ENCODE measurements at regions not wholly inside any gene's neighbourhood (a gene's known extent, or its start where the extent isn't known, plus 50 kb on each side); places are given as distances from the start of the nearest gene placed in this dataset.
"Not testable (repeated sequence)": the region's sequence is repeated elsewhere in the genome, so short reads cannot be mapped to it uniquely, and the experiment has no call there.

DNA sequence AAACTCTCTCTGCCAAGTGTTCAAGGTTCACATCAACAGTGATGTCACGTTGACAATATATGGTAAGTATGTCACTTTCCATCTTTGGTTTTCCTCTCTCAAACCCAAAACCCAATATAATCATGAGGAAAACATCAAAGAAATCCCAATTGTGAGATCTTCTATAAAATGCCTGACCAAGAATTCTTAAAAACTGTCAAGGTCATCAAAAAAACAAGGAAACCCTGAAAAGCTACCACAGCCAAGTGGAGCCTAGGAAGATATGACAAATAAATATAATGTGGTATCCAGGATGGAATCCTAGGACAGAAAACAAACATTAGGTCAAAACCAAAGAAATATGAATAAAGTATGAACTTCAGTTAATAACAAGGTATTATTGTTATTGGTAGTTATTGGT, 85.2 kb upstream of the CCDC39 start:
- ChIA-PET CTCF (no interaction called here), POLR2A (no interaction called here)
- Mint-ChIP-seq H3K4me3 (no peak overlapping the region), H3K27ac (no peak overlapping the region), H3K9me3 (peaks cover 0 to 7% (median 0%) of the 10 kb centered on the region in 3 donors), H3K27me3 (no peaks in the 10 kb centered on the region), H3K36me3 (no peaks in the 10 kb centered on the region), H3K4me1 (no peaks in the 10 kb centered on the region)
- H3K27ac ChIP-seq (ENCODE audit: low read length) = no peak overlapping the region
- no peaks in the 10 kb centered on the region for H3K27me3 ChIP-seq (replicated peaks in 1 of 2; ENCODE audit: control insufficient read depth in 2 of 2, extremely low read depth in 1 of 2, insufficient read depth in 2 of 2, low read length in 1 of 2)
- no peak for DNase-seq
- no peaks in the 10 kb centered on the region for H3K4me1 ChIP-seq (ENCODE audit: control insufficient read depth in 1 of 2, extremely low read depth in 1 of 2, insufficient read depth in 2 of 2, low read length in 2 of 2)
- WGBS (ENCODE audit: insufficient coverage) = no CpG with 5 or more reads among the region's 1 CpG
- no peak overlapping the region for H3K4me3 ChIP-seq (ENCODE audit: control insufficient read depth in 1 of 2, extremely low read depth in 1 of 2, low read length in 1 of 2)
- no peaks in the 10 kb centered on the region for H3K9me3 ChIP-seq
- no peak for ATAC-seq (replicated peaks in 1 of 4)
- H3K36me3 ChIP-seq (ENCODE audit: control insufficient read depth in 2 of 2, extremely low read depth in 1 of 2, insufficient read depth in 1 of 2, low read length in 1 of 2) = no peaks in the 10 kb centered on the region

DNA sequence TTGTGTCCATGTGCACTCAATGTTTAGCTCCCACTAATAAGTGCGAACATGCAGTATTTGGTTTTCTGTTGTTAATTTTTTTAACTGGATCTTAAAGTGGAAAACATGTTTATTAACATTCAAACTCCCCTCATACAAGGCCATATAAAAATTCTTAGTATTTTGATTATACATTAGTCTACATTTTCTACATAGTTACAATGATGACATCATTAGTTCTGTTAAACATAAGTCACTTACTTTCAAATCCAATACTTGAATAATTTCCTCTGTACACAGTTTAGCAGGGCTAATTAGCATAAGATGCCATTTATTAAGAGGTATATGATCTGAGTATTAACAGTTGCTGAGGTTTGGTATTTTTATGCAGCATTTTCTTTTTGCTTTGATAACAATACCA, 91.3 kb upstream of the CCDC39 start:
- H3K27ac Mint-ChIP-seq = no peak overlapping the region
- no peaks in the 10 kb centered on the region for H3K36me3 Mint-ChIP-seq
- Histone ChIP-seq H3K4me3 (ENCODE audit: control insufficient read depth in 1 of 2, extremely low read depth in 1 of 2, low read length in 1 of 2) (no peak overlapping the region), H3K9me3 (no peaks in the 10 kb centered on the region), H3K4me1 (ENCODE audit: control insufficient read depth in 1 of 2, extremely low read depth in 1 of 2, insufficient read depth in 2 of 2, low read length in 2 of 2) (no peaks in the 10 kb centered on the region), H3K36me3 (ENCODE audit: control insufficient read depth in 2 of 2, extremely low read depth in 1 of 2, insufficient read depth in 1 of 2, low read length in 1 of 2) (no peaks in the 10 kb centered on the region), H3K27ac (ENCODE audit: low read length) (no peak overlapping the region), H3K27me3 (replicated peaks in 1 of 2; ENCODE audit: control insufficient read depth in 2 of 2, extremely low read depth in 1 of 2, insufficient read depth in 2 of 2, low read length in 1 of 2) (no peaks in the 10 kb centered on the region)
- WGBS (ENCODE audit: insufficient coverage) = no CpG with 5 or more reads among the region's 1 CpG
- no peak overlapping the region for H3K4me3 Mint-ChIP-seq
- no peaks in the 10 kb centered on the region for H3K4me1 Mint-ChIP-seq
- H3K27me3 Mint-ChIP-seq = no peaks in the 10 kb centered on the region
- no peak for ATAC-seq (replicated peaks in 1 of 4)
- POLR2A ChIA-PET = no interaction called here
- CTCF ChIA-PET = no interaction called here
- no peak for DNase-seq
- H3K9me3 Mint-ChIP-seq = peaks cover 7 to 30% (median 9%) of the 10 kb centered on the region in 3 donors

DNA sequence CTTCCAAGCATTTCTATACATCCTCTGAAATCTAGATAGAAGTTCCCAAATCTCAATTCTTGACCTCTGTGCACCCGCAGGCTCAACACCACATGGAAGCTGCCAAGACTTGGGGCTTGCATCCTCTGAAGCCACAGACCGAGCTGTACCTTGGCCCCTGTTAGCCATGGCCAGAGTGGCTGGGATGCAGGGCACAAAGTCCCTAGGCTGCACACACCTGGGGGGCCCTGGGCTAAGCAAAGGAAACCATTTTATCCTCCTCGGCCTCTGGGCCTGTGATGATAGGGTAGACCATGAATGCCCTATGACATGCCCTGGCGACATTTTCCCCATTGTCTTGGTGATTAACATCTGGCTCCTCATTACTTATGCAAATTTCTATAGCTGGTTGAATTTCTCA, 97.1 kb upstream of the CCDC39 start:
- H3K27me3 Mint-ChIP-seq = no peaks in the 10 kb centered on the region
- H3K9me3 ChIP-seq = no peaks in the 10 kb centered on the region
- ATAC-seq (replicated peaks in 1 of 4) = no peak
- H3K36me3 Mint-ChIP-seq = no peaks in the 10 kb centered on the region
- no peak for DNase-seq
- H3K9me3 Mint-ChIP-seq = peaks cover 30 to 69% (median 47%) of the 10 kb centered on the region in 3 donors
- H3K27me3 ChIP-seq (replicated peaks in 1 of 2; ENCODE audit: control insufficient read depth in 2 of 2, extremely low read depth in 1 of 2, insufficient read depth in 2 of 2, low read length in 1 of 2) = peaks cover 0 to 11% of the 10 kb centered on the region in 2 experiments
- no peak overlapping the region for H3K4me3 ChIP-seq (ENCODE audit: control insufficient read depth in 1 of 2, extremely low read depth in 1 of 2, low read length in 1 of 2)
- no peaks in the 10 kb centered on the region for H3K4me1 Mint-ChIP-seq
- no peaks in the 10 kb centered on the region for H3K36me3 ChIP-seq (ENCODE audit: control insufficient read depth in 2 of 2, extremely low read depth in 1 of 2, insufficient read depth in 1 of 2, low read length in 1 of 2)
- H3K27ac ChIP-seq (ENCODE audit: low read length) = no peak overlapping the region
- H3K4me1 ChIP-seq (ENCODE audit: control insufficient read depth in 1 of 2, extremely low read depth in 1 of 2, insufficient read depth in 2 of 2, low read length in 2 of 2) = no peaks in the 10 kb centered on the region
- POLR2A ChIA-PET = no interaction called here
- WGBS (ENCODE audit: insufficient coverage) = 88% methylated on average over 2 of the region's 4 CpGs
- no peak overlapping the region for H3K27ac Mint-ChIP-seq
- no peak overlapping the region for H3K4me3 Mint-ChIP-seq
- CTCF ChIA-PET = no interaction called here

DNA sequence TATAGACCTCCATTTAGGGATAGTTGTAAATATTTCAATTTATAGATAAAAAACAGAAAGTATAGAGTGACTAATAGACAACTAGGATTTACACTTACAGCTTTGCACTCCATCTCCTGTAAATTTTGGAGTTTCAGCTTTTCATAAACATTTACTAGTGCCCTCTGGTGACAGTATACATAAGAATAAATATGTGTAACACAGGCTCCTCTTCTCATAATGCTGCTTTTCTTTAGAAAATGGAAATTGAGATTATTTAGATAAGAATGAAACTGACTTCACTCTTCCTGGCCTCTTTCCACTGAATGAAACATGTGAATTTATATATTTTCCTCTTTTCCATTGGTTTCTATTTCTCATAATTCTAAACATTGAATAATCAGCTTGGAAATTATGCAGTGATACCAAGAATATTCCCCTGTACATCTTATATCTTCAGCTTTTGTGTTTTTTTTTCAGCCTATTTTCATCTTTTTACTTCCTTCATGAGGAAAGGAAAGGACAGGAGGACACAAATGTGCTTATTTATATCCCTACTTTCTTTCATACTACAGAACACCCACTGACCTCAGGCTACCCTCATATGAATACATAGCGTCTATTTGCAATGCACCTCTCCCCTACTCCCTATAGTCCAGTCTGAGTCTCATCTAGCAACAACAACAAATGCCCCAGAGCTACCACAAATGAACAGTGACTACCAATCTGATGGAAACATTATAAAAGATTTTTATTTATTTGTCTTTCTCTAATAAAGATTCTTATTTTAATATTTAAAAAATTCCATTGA, 103.1 kb upstream of the CCDC39 start:
- ChIA-PET CTCF (no interaction called here), POLR2A (no interaction called here)
- Histone ChIP-seq H3K9me3 (no peaks in the 10 kb centered on the region), H3K27me3 (replicated peaks in 1 of 2; ENCODE audit: control insufficient read depth in 2 of 2, extremely low read depth in 1 of 2, insufficient read depth in 2 of 2, low read length in 1 of 2) (peaks cover 0 to 7% of the 10 kb centered on the region in 2 experiments), H3K4me3 (ENCODE audit: control insufficient read depth in 1 of 2, extremely low read depth in 1 of 2, low read length in 1 of 2) (no peak overlapping the region), H3K4me1 (ENCODE audit: control insufficient read depth in 1 of 2, extremely low read depth in 1 of 2, insufficient read depth in 2 of 2, low read length in 2 of 2) (no peaks in the 10 kb centered on the region), H3K36me3 (ENCODE audit: control insufficient read depth in 2 of 2, extremely low read depth in 1 of 2, insufficient read depth in 1 of 2, low read length in 1 of 2) (no peaks in the 10 kb centered on the region), H3K27ac (ENCODE audit: low read length) (no peak overlapping the region)
- Mint-ChIP-seq H3K36me3 (no peaks in the 10 kb centered on the region), H3K9me3 (peaks cover 12 to 37% (median 29%) of the 10 kb centered on the region in 3 donors), H3K4me1 (no peaks in the 10 kb centered on the region), H3K4me3 (no peak overlapping the region), H3K27ac (no peak overlapping the region), H3K27me3 (peaks cover 0 to 2% of the 10 kb centered on the region in 2 donors)
- ATAC-seq (replicated peaks in 1 of 4) (no peak), DNase-seq (no peak)
- no CpG with 5 or more reads among the region's 1 CpG for WGBS (ENCODE audit: insufficient coverage)

DNA sequence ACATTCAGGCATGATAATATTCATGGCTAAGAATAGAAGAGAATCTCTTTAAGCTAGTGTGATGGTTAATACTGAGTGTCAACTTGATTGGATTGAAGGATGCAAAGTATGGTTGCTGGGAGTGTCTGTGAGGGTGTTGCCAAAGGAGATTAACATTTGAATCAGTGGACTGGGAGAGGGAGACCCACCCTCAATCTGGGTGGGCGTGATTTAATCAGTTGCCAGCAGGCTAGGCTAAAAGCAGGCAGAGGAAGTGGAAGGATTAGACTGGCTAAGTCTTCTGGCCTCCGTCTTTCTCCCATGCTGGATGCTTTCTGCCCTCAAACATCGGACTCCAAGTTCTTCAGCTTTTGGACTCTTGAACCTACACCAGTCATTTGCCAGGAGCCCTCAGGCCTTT, 106.9 kb upstream of the CCDC39 start:
- ATAC-seq (replicated peaks in 1 of 4); CTCF ChIA-PET; H3K9me3 ChIP-seq: not testable (repeated sequence)

DNA sequence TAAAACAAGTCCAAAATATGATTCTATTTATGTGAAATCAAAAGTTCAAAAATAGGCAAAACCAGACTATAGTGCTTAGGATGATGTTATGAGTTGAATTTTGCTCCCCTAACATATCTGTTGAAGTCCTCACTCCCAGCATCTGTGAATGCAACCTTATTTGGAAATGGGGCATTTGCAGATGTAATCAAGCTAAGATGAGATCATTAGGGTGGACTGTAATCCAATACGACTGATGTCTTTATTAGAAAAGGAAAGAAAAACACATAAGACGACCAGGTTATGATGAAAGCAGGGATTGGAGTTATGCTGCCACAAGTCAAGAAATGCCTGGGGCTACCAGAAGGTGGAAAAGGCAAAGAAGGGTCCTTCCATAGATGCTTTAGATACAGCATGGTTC, 110.5 kb upstream of the CCDC39 start:
- ATAC-seq (replicated peaks in 1 of 4) = no peak
- ChIA-PET POLR2A (no interaction called here), CTCF (no interaction called here)
- Histone ChIP-seq H3K36me3 (ENCODE audit: control insufficient read depth in 2 of 2, extremely low read depth in 1 of 2, insufficient read depth in 1 of 2, low read length in 1 of 2) (no peaks in the 10 kb centered on the region), H3K9me3 (no peaks in the 10 kb centered on the region), H3K27ac (ENCODE audit: low read length) (no peak overlapping the region), H3K27me3 (replicated peaks in 1 of 2; ENCODE audit: control insufficient read depth in 2 of 2, extremely low read depth in 1 of 2, insufficient read depth in 2 of 2, low read length in 1 of 2) (no peaks in the 10 kb centered on the region), H3K4me3 (ENCODE audit: control insufficient read depth in 1 of 2, extremely low read depth in 1 of 2, low read length in 1 of 2) (no peak overlapping the region), H3K4me1 (ENCODE audit: control insufficient read depth in 1 of 2, extremely low read depth in 1 of 2, insufficient read depth in 2 of 2, low read length in 2 of 2) (no peaks in the 10 kb centered on the region)
- 73% methylated on average over 2 of the region's 2 CpGs for WGBS (ENCODE audit: insufficient coverage)
- Mint-ChIP-seq H3K9me3 (peaks cover 0 to 4% (median 0%) of the 10 kb centered on the region in 3 donors), H3K27me3 (no peaks in the 10 kb centered on the region), H3K36me3 (no peaks in the 10 kb centered on the region), H3K27ac (no peak overlapping the region), H3K4me1 (no peaks in the 10 kb centered on the region), H3K4me3 (no peak overlapping the region)
- no peak for DNase-seq

More for the DNA sequence above, 106.9 kb upstream of the CCDC39 start:
- H3K36me3 Mint-ChIP-seq; H3K27ac Mint-ChIP-seq; H3K27me3 Mint-ChIP-seq; H3K27ac ChIP-seq (ENCODE audit: low read length); H3K36me3 ChIP-seq (ENCODE audit: control insufficient read depth in 2 of 2, extremely low read depth in 1 of 2, insufficient read depth in 1 of 2, low read length in 1 of 2); H3K4me1 Mint-ChIP-seq; H3K9me3 Mint-ChIP-seq; H3K4me3 ChIP-seq (ENCODE audit: control insufficient read depth in 1 of 2, extremely low read depth in 1 of 2, low read length in 1 of 2); DNase-seq; H3K4me3 Mint-ChIP-seq; H3K4me1 ChIP-seq (ENCODE audit: control insufficient read depth in 1 of 2, extremely low read depth in 1 of 2, insufficient read depth in 2 of 2, low read length in 2 of 2); POLR2A ChIA-PET; H3K27me3 ChIP-seq (replicated peaks in 1 of 2; ENCODE audit: control insufficient read depth in 2 of 2, extremely low read depth in 1 of 2, insufficient read depth in 2 of 2, low read length in 1 of 2): not testable (repeated sequence)
- WGBS (ENCODE audit: insufficient coverage) = 72% methylated on average over 3 of the region's 3 CpGs

DNA sequence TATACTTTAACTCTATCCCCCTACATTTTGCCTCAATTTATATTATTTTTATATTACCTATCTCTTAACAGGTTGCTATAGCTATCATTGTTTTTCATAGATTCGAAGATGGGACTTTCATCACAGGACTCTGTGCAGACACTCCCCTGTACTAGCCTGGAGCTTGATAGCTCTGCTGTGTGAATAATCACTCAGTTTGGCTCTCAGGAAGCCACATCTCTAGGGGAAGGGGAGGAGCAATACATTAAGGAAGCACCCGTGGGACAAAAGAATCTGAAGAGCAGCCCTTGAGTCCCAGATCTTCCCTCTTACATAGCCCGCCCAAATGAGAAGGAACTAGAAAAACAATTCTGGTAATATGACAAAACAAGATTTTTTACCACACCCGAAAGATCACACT, 114.3 kb upstream of the FXR1 start:
- Mint-ChIP-seq H3K27ac (no peak overlapping the region), H3K9me3 (peaks cover 0 to 4% (median 0%) of the 10 kb centered on the region in 3 donors), H3K36me3 (no peaks in the 10 kb centered on the region), H3K27me3 (peaks cover 20 to 24% of the 10 kb centered on the region in 2 donors), H3K4me3 (no peak overlapping the region), H3K4me1 (no peaks in the 10 kb centered on the region)
- CTCF ChIA-PET = no interaction called here
- Histone ChIP-seq H3K4me3 (ENCODE audit: control insufficient read depth in 1 of 2, extremely low read depth in 1 of 2, low read length in 1 of 2) (no peak overlapping the region), H3K27me3 (replicated peaks in 1 of 2; ENCODE audit: control insufficient read depth in 2 of 2, extremely low read depth in 1 of 2, insufficient read depth in 2 of 2, low read length in 1 of 2) (peaks cover 0 to 3% of the 10 kb centered on the region in 2 experiments), H3K4me1 (ENCODE audit: control insufficient read depth in 1 of 2, extremely low read depth in 1 of 2, insufficient read depth in 2 of 2, low read length in 2 of 2) (no peaks in the 10 kb centered on the region), H3K36me3 (ENCODE audit: control insufficient read depth in 2 of 2, extremely low read depth in 1 of 2, insufficient read depth in 1 of 2, low read length in 1 of 2) (no peaks in the 10 kb centered on the region), H3K27ac (ENCODE audit: low read length) (no peak overlapping the region), H3K9me3 (no peaks in the 10 kb centered on the region)
- DNase-seq (no peak), ATAC-seq (replicated peaks in 1 of 4) (no peak)
- POLR2A ChIA-PET = no interaction called here
- no CpG with 5 or more reads among the region's 4 CpGs for WGBS (ENCODE audit: insufficient coverage)

Data from T-cell (primary cell).